K562 (cell line): ENCODE measurements at regions not wholly inside any gene's neighbourhood (a gene's known extent, or its start where the extent isn't known, plus 50 kb on each side); places are given as distances from the start of the nearest gene placed in this dataset.

Experiments used
- ATAC-seq: fragments of 200-7000 bp; cut with Tn5 transposase; 3 replicates; pipeline ENCODE4 v1.9.1; 2020; ENCODE audit warnings: moderate library complexity
- BruUV-seq: library from RNA; stranded (reverse); fragments of 400-500 nt; replicated peaks from 2 replicates; lab custom pipeline; 2021; lab: Mats Ljungman, UMichigan
- CTCF ChIA-PET: fragments of 300-600 bp; formaldehyde crosslinking; extraction: SDS; loops from one replicate; lab custom pipeline; 2021; ENCODE audit warnings: low intra/inter-chr PET ratio; lab: Yijun Ruan, JAX
- POLR2A ChIA-PET: fragments of 300-600, 350-650 bp; sonication (Branson Sonifier 250); formaldehyde crosslinking; extraction: SDS; loops from one replicate; lab custom pipeline; 2021; ENCODE audit warnings: antibody characterized with exemption, inconsistent platforms; lab: Yijun Ruan, JAX
- DNase-seq, 4 experiments: peaks; one replicate each; pipeline versions ENCODE4 v3.0.0 to v3.0.0-alpha.2; 2011 to 2018; ENCODE audit warnings: low spot score in 3 of 4, mixed read lengths in 3 of 4; ENCODE audit errors: extremely low read depth in 1 of 4
- FAIRE-seq: peaks from 2 replicates; lab custom pipeline; 2011; peaks lifted over from hg19 to GRCh38; lab: Jason Lieb, UNC
- H2AFZ ChIP-seq: 2 replicates; pipeline ENCODE4 v1.6.0; 2011; ENCODE audit warnings: low read depth, low read length, control low read depth, inconsistent platforms
- H3K27ac ChIP-seq: fragments of 200-600 bp; 3 replicates; pipeline ENCODE4 v1.8.0; 2011; ENCODE audit warnings: low read depth, mild to moderate bottlenecking, control low read depth, inconsistent platforms, low read length, moderate library complexity, mixed read lengths; ENCODE audit errors: extremely low read depth
- H3K27me3 ChIP-seq, 2 experiments: fragments of 300-600 bp in 1 of 2; 2 replicates in 1 of 2; 3 replicates in 1 of 2; pipeline versions ENCODE4 v1.6.0 to v1.8.0; 2011; ENCODE audit warnings: inconsistent platforms in 2 of 2, low read length in 2 of 2, mild to moderate bottlenecking in 1 of 2, mixed read lengths in 1 of 2, moderate library complexity in 1 of 2; ENCODE audit not compliant: control insufficient read depth in 2 of 2, insufficient read depth in 2 of 2
- H3K36me3 ChIP-seq: fragments of 300-600 bp; 3 replicates; pipeline ENCODE4 v1.8.0; 2011; ENCODE audit warnings: mild to moderate bottlenecking, low read length, inconsistent platforms; ENCODE audit not compliant: control insufficient read depth, insufficient read depth
- H3K4me1 ChIP-seq, 2 experiments: fragments of 200-600 bp in 1 of 2; replicated peaks in 1 of 2; 2 replicates in 1 of 2; 3 replicates in 1 of 2; pipeline versions ENCODE4 v1.5.1 to v1.8.0; 2011; ENCODE audit warnings: inconsistent platforms in 2 of 2, low read length in 2 of 2, mild to moderate bottlenecking in 1 of 2, mixed read lengths in 1 of 2, moderate library complexity in 1 of 2; ENCODE audit not compliant: control insufficient read depth in 2 of 2, insufficient read depth in 2 of 2
- H3K4me2 ChIP-seq: 2 replicates; pipeline ENCODE4 v1.6.1; 2011; ENCODE audit warnings: low read length, control low read depth, inconsistent platforms, mixed read lengths; ENCODE audit not compliant: insufficient read depth
- H3K4me3 ChIP-seq: fragments of 200-600 bp; sonication (generic), shearing (Covaris generic); 2 replicates; pipeline ENCODE4 v1.5.1; 2016; ENCODE audit warnings: control low read depth, inconsistent platforms
- H3K79me2 ChIP-seq: fragments of 200-600 bp; 3 replicates; pipeline ENCODE4 v1.8.0; 2011; ENCODE audit warnings: low read length, inconsistent platforms; ENCODE audit not compliant: control insufficient read depth, insufficient read depth
- H3K9ac ChIP-seq, 2 experiments: 2 replicates each; pipeline versions ENCODE4 v1.6.0 to v1.6.1; 2011; ENCODE audit warnings: low read depth in 2 of 2, low read length in 2 of 2, control low read depth in 1 of 2, inconsistent platforms in 1 of 2, mild to moderate bottlenecking in 1 of 2, mixed read lengths in 1 of 2; ENCODE audit not compliant: insufficient read depth in 1 of 2
- H3K9me1 ChIP-seq: one replicate; pipeline ENCODE4 v1.6.0; 2011; ENCODE audit warnings: inconsistent platforms, mild to moderate bottlenecking, low read length, moderate library complexity; ENCODE audit not compliant: control insufficient read depth, insufficient read depth
- H3K9me3 ChIP-seq: replicated peaks from 2 replicates; pipeline ENCODE4 v1.5.1; 2011; ENCODE audit warnings: low read depth, low read length, inconsistent platforms; ENCODE audit not compliant: control insufficient read depth, insufficient read depth
- H4K20me1 ChIP-seq: replicated peaks from 2 replicates; pipeline ENCODE4 v1.6.1; 2011; ENCODE audit warnings: low read length, inconsistent platforms, mixed read lengths; ENCODE audit not compliant: control insufficient read depth, insufficient read depth
- ARID3B ChIP-seq: fragments of 250-450 bp; sonication (Bioruptor Pico); IDR thresholded peaks from 2 replicates; pipeline ENCODE4 v1.4.0; 2020; ENCODE audit warnings: borderline replicate concordance
- CXXC5 ChIP-seq: fragments of 250-450 bp; sonication (Bioruptor Pico); IDR thresholded peaks from 2 replicates; pipeline ENCODE4 v1.8.0; 2022; ENCODE audit warnings: inconsistent platforms, mild to moderate bottlenecking, moderate library complexity
- HDGF ChIP-seq: fragments of 450-650 bp; IDR thresholded peaks from 2 replicates; pipeline ENCODE4 v1.6.1; 2016
- MYBL2 ChIP-seq, 2 experiments: fragments of 450-650 bp in 1 of 2; sonication (generic) in 1 of 2; formaldehyde crosslinking in 1 of 2; IDR thresholded peaks; 2 replicates each; pipeline versions ENCODE4 v1.6.1 to v1.8.1; 2017 to 2022; ENCODE audit warnings: borderline replicate concordance in 1 of 2, inconsistent platforms in 1 of 2, low read depth in 1 of 2, mild to moderate bottlenecking in 1 of 2, missing genetic modification reagents in 1 of 2, moderate library complexity in 1 of 2
- MYNN ChIP-seq, 2 experiments: sonication (generic); formaldehyde crosslinking in 1 of 2; IDR thresholded peaks; 2 replicates each; pipeline versions ENCODE4 v1.5.0 to v1.6.1; 2016 to 2020; ENCODE audit warnings: antibody characterized with exemption in 1 of 2, missing genetic modification reagents in 1 of 2
- NFRKB ChIP-seq: fragments of 450-650 bp; IDR thresholded peaks from 2 replicates; pipeline ENCODE4 v1.6.1; 2016; ENCODE audit warnings: low read depth
- WGBS: fragments of 100-300 bp; shearing (Covaris generic); methylation state at CpG from one replicate; pipeline ENCODE4 v1.1.6; 2016; ENCODE audit warnings: low coverage, mixed read lengths; ENCODE audit not compliant: insufficient coverage; ENCODE audit errors: missing lambda C conversion rate; 5-methylcytosine and 5-hydroxymethylcytosine counted together
- in situ Hi-C: fragments of 300-500 bp; cut with MboI; formaldehyde crosslinking; loops from 4 replicates; pipeline ENCODE4 v1.15.0; 2018; ENCODE audit warnings: inconsistent platforms, mixed read lengths
- intact Hi-C: fragments of 100-400 bp; cut with micrococcal nuclease; formaldehyde crosslinking; loops from 2 replicates; pipeline ENCODE4 v1.14.2; 2022

DNA sequence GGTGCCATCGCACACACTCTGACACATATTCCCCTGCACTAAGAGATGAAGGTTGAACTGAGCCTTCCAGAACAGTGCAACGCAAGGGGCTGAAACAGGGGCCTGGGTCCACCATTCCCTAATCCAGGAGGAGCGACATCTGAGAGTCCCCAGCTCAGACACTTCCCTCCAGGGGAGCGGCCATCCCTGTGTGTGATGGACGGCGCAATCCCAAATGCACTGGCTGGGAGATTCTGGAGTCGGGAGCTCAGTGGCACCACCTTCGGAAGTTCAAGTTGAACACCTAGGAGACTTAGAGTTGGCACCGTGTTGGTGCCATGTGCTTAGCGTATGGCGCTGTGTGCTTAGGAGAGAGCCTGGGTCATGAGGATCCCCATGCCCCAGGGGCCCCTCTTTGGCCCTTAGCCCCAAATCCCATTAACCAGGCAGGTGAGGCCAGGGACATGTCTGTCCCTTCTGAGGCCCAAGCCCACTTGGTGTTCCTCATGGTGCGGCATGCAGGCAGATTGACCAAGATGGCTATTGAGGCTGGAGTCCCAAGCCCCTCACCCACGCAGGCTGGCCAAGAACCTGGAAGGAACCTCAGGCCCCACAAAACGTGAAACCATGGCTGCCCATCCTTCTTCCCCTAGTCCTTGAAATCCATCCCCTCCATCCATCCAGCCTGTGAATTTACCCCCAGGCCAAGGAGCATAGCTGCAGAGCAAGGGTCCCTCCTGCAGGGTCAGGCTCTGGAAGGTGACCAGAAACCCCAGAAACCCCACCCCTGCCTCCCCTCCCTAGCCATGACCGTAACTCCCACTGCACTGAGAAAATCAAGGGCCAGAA, 114.1 kb upstream of the OTOS start:
- intact Hi-C loops, result no loop called here
- H3K4me2 ChIP-seq, result no peak overlapping the region
- H3K4me3 ChIP-seq, result no peak overlapping the region

GRCh38 chr2:240255165-240255491, 114.7 kb upstream of the OTOS start:
- H3K9ac ChIP-seq, result no peak overlapping the region
- ChIA-PET CTCF (no interaction called here), POLR2A (no interaction called here)
- H2AFZ ChIP-seq, result no peak overlapping the region
- no peak overlapping the region for H3K4me3 ChIP-seq
- no peak overlapping the region for H3K4me2 ChIP-seq
- H3K4me1 ChIP-seq, result peaks cover 19 to 54% of the 10 kb centered on the region in 2 experiments
- FAIRE-seq (no peak), DNase-seq (no peak), ATAC-seq (no peak)
- H3K36me3 ChIP-seq, result no peaks in the 10 kb centered on the region
- in situ Hi-C loops, result no loop called here
- 10% methylated on average over 5 of the region's 8 CpGs for WGBS
- H3K9me3 ChIP-seq, result no peaks in the 10 kb centered on the region
- H3K9me1 ChIP-seq, result peaks cover 4% of the 10 kb centered on the region
- H4K20me1 ChIP-seq, result no peaks in the 10 kb centered on the region
- intact Hi-C loops, result no loop called here
- H3K27ac ChIP-seq, result no peak overlapping the region
- no TSS peak for BruUV-seq
- peaks cover 2 to 10% of the 10 kb centered on the region in 2 experiments; a peak in 2 of 5 replicates for H3K27me3 ChIP-seq
- H3K79me2 ChIP-seq, result no peaks in the 10 kb centered on the region
- TF ChIP-seq NFRKB, result no peak
- TF ChIP-seq CXXC5 (CRISPR knock-in tag), result no peak
- no peak for TF ChIP-seq ARID3B
- no peak for TF ChIP-seq HDGF
- no peak for TF ChIP-seq MYNN (IDR thresholded peaks at IDR 0.05)
- TF ChIP-seq MYNN (CRISPR knock-in tag; IDR thresholded peaks at IDR 0.05), result no peak

More for the DNA sequence above, 114.1 kb upstream of the OTOS start:
- peaks cover 4% of the 10 kb centered on the region for H3K9me1 ChIP-seq
- H2AFZ ChIP-seq, result no peak overlapping the region
- ATAC-seq (no peak), FAIRE-seq (no peak), DNase-seq (no peak)
- H3K36me3 ChIP-seq, result no peaks in the 10 kb centered on the region
- no peaks in the 10 kb centered on the region for H4K20me1 ChIP-seq
- no TSS peak for BruUV-seq
- H3K4me1 ChIP-seq, result peaks cover 24 to 59% of the 10 kb centered on the region in 2 experiments
- H3K9me3 ChIP-seq, result no peaks in the 10 kb centered on the region
- in situ Hi-C loops, result no loop called here
- H3K79me2 ChIP-seq, result no peaks in the 10 kb centered on the region
- H3K9ac ChIP-seq, result no peak overlapping the region
- 26% methylated on average over 7 of the region's 15 CpGs for WGBS
- ChIA-PET CTCF (no interaction called here), POLR2A (no interaction called here)
- H3K27me3 ChIP-seq, result peaks cover 2 to 10% of the 10 kb centered on the region in 2 experiments; a peak in 2 of 5 replicates
- H3K27ac ChIP-seq, result no peak overlapping the region
- TF ChIP-seq MYBL2 (IDR thresholded peaks at IDR 0.05; ENCODE audit: low read depth), result no peak
- TF ChIP-seq MYBL2 (CRISPR knock-in tag; IDR thresholded peaks at IDR 0.05; ENCODE audit: borderline replicate concordance), result no peak
